ENCODE measurements at regions not wholly inside any gene's neighbourhood (a gene's known extent, or its start where the extent isn't known, plus 50 kb on each side); places are given as distances from the start of the nearest gene placed in this dataset.
A peak's percentile ranks its signal among the peaks of the same experiment; 100 is the strongest.

- no peaks in the 10 kb centered on the region for H3K9me3 ChIP-seq (ENCODE audit: control insufficient read depth in 4 of 4, low read length in 3 of 4)
- WGBS, result 38% methylated on average over 4 of the region's 4 CpGs
- DNase-seq (ENCODE audit: low spot score), result no peak
- peak overlapping the region; percentile 8 to 10 for H3K27ac ChIP-seq (ENCODE audit: low read depth in 1 of 2, low read length in 2 of 2)
- H3K9ac ChIP-seq (ENCODE audit: low read depth in 1 of 2, low read length in 2 of 2), result no peak overlapping the region
- TF ChIP-seq RXRA (IDR thresholded peaks at IDR 0.05), result no peak
- no peak for TF ChIP-seq ATF3 (IDR thresholded peaks at IDR 0.05)
- no peak for TF ChIP-seq YY1 (IDR thresholded peaks at IDR 0.05)
- no peak for TF ChIP-seq CTCF (IDR thresholded peaks at IDR 0.05; ENCODE audit: low read depth, low read length, missing input control)
- TF ChIP-seq TAF1 (conservative IDR thresholded peaks at IDR 0.05), result no peak
- no peak for TF ChIP-seq JUND (IDR thresholded peaks at IDR 0.05)
- TF ChIP-seq GABPA (IDR thresholded peaks at IDR 0.05 in 1 of 2, conservative IDR thresholded peaks at IDR 0.05 in 1 of 2), result no peak
- no peak for TF ChIP-seq ZBTB33 (IDR thresholded peaks at IDR 0.05)
- H3K4me1 ChIP-seq (ENCODE audit: control insufficient read depth in 4 of 4, insufficient read depth in 4 of 4, low read length in 3 of 4), result peaks cover 6 to 58% (median 32%) of the 10 kb centered on the region in 4 donors
- H3K27me3 ChIP-seq (ENCODE audit: control insufficient read depth in 4 of 4, insufficient read depth in 4 of 4, low read length in 3 of 4), result no peaks in the 10 kb centered on the region
- H3K4me3 ChIP-seq (ENCODE audit: low read depth in 1 of 3, low read length in 3 of 3), result no peak overlapping the region
- no peaks in the 10 kb centered on the region for H3K36me3 ChIP-seq (ENCODE audit: control insufficient read depth in 4 of 4, insufficient read depth in 3 of 4, low read depth in 1 of 4, low read length in 3 of 4)
These were observed 143.3 kb downstream of the IRS1 start for GRCh38 chr2:226656367-226656766.

- H3K4me3 ChIP-seq (ENCODE audit: low read depth in 1 of 3, low read length in 3 of 3), result no peak overlapping the region
- TF ChIP-seq HNF4A (conservative IDR thresholded peaks at IDR 0.05), result peak in 1 of 2 donors; percentile 21
- no peak for TF ChIP-seq ZBTB33 (IDR thresholded peaks at IDR 0.05)
- TF ChIP-seq TAF1 (conservative IDR thresholded peaks at IDR 0.05), result no peak
- no peaks in the 10 kb centered on the region for H3K9me3 ChIP-seq (ENCODE audit: control insufficient read depth in 4 of 4, low read length in 3 of 4)
- no peak overlapping the region for H3K9ac ChIP-seq (ENCODE audit: low read depth in 1 of 2, low read length in 2 of 2)
- DNase-seq (ENCODE audit: low spot score), result no peak
- H3K4me1 ChIP-seq (ENCODE audit: control insufficient read depth in 4 of 4, insufficient read depth in 4 of 4, low read length in 3 of 4), result peaks cover 6 to 56% (median 32%) of the 10 kb centered on the region in 4 donors
- H3K36me3 ChIP-seq (ENCODE audit: control insufficient read depth in 4 of 4, insufficient read depth in 3 of 4, low read depth in 1 of 4, low read length in 3 of 4), result no peaks in the 10 kb centered on the region
- 25% methylated on average over 1 of the region's 1 CpG for WGBS
- peak overlapping the region; percentile 8 to 10 for H3K27ac ChIP-seq (ENCODE audit: low read depth in 1 of 2, low read length in 2 of 2)
- H3K27me3 ChIP-seq (ENCODE audit: control insufficient read depth in 4 of 4, insufficient read depth in 4 of 4, low read length in 3 of 4), result no peaks in the 10 kb centered on the region
These were observed 143.7 kb downstream of the IRS1 start for GRCh38 chr2:226655871-226656270.

- 93% methylated on average over 1 of the region's 1 CpG for WGBS
- no peak overlapping the region for H3K27ac ChIP-seq (ENCODE audit: low read depth in 1 of 2, low read length in 2 of 2)
- TF ChIP-seq YY1 (IDR thresholded peaks at IDR 0.05) (peak; percentile 36), EGR1 (IDR thresholded peaks at IDR 0.05; ENCODE audit: low read depth in 2 of 2) (no peak), HNF4A (conservative IDR thresholded peaks at IDR 0.05) (peak in 1 of 2 donors; percentile 26)
- H3K27me3 ChIP-seq (ENCODE audit: control insufficient read depth in 4 of 4, insufficient read depth in 4 of 4, low read length in 3 of 4), result no peaks in the 10 kb centered on the region
- H3K9me3 ChIP-seq (ENCODE audit: control insufficient read depth in 4 of 4, low read length in 3 of 4), result no peaks in the 10 kb centered on the region
- DNase-seq (ENCODE audit: low spot score), result no peak
- H3K4me1 ChIP-seq (ENCODE audit: control insufficient read depth in 4 of 4, insufficient read depth in 4 of 4, low read length in 3 of 4), result peaks cover 4 to 32% (median 16%) of the 10 kb centered on the region in 4 donors
- H3K4me3 ChIP-seq (ENCODE audit: low read depth in 1 of 3, low read length in 3 of 3), result no peak overlapping the region
- H3K36me3 ChIP-seq (ENCODE audit: control insufficient read depth in 4 of 4, insufficient read depth in 3 of 4, low read depth in 1 of 4, low read length in 3 of 4), result no peaks in the 10 kb centered on the region
- H3K9ac ChIP-seq (ENCODE audit: low read depth in 1 of 2, low read length in 2 of 2), result no peak overlapping the region
These were observed 146.4 kb downstream of the IRS1 start for GRCh38 chr2:226652983-226653765.

Data from liver (tissue), 8 donors.